CD4-positive, alpha-beta T cell treated with Interleukin-15 for 1 hour (primary cell): ENCODE measurements at regions not wholly inside any gene's neighbourhood (a gene's known extent, or its start where the extent isn't known, plus 50 kb on each side); places are given as distances from the start of the nearest gene placed in this dataset.
"Not testable (repeated sequence)": the region's sequence is repeated elsewhere in the genome, so short reads cannot be mapped to it uniquely, and the experiment has no call there.

Source experiments
- DNase-seq: peaks from one replicate; pipeline ENCODE4 v3.0.0-alpha.2; 2020

GRCh38 chr9:78879324-78880100 lies 582.6 kb downstream of the PSAT1 start:
- no peak for DNase-seq

- no peak for DNase-seq
Measured at GRCh38 chr9:78881295-78881694, 584.4 kb downstream of the PSAT1 start.

DNA sequence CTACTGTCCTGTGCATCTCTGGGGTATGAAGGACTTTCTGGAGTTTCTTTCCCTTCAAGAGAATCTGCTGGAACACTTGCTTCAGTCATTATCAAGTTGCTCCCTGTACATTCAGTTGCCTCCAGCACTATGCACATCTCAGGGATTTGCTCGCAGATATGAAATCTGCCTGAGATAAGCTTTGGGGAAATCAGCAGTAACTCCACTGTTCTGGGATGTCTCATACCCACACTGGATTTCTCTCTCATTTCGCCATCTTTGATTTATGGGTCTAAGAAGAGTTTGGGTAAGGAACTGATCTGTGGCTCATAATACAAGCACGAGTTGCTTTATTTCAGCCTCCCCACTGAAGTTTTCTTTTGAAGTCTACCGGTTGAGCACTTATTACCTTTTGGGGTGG lies 585.6 kb downstream of the PSAT1 start:
- no peak for DNase-seq

DNA sequence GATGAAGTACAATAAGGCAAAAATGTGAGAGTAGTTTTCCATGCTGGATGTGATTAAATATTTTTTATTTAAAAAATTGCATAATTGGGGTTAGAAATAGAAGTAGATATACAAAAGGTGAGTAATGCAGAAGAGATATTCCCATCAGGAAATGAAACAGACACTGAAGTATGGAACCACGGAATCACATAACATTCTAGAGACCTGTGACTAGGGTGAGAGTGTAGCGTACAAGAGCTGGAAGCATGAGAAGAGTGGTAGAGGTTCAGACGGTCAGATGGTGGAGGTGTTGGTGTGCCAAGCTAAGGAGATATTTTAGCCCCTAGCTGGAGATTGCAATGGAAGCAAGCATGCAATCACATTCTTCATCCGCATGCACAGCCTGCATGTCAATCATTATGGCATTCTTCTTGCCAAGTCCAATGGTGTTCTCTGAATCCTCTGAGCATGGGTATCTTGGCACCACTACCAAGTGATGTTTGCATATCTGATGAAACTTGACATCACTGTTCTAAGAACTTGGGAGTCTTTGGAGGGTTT lies 587.8 kb downstream of the PSAT1 start:
- no peak for DNase-seq

GRCh38 chr9:78892182-78892581 lies 595.3 kb downstream of the PSAT1 start:
- DNase-seq, result no peak

- no peak for DNase-seq
Measured at GRCh38 chr9:78892769-78893168, 595.8 kb downstream of the PSAT1 start.

DNA sequence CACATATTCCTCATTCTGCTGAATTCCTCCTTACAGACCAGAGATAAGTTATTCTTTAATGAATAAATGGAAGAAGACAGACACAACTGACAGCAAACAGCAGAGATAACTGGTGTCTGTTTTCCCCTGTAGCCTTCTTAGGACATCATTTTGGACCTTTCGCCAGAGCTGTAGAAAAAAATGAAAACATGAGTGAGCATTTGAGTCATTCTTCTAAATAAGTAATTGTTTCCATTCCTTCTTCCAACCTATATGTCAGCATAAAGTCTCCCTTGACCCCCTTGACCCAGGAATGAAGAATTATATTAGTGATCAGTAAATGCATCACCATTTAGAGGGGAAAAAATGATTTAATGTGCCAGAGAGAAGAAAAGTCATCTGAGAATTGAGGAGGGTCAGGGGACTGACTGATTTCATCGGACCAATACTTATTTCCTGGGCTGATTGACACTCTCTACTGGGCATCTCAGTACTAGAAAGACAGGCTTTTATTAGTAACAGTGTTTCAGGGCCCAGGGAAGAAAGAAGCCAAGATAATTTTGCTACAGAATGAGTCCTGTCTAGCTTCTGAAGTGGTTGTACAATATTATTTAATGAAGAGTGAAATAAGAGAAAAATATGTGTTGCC lies 597.0 kb downstream of the PSAT1 start:
- DNase-seq, result no peak

GRCh38 chr9:78896479-78896878 lies 599.6 kb downstream of the PSAT1 start:
- no peak for DNase-seq

- no peak for DNase-seq
Measured at GRCh38 chr9:78898234-78898633, 601.3 kb downstream of the PSAT1 start.

DNA sequence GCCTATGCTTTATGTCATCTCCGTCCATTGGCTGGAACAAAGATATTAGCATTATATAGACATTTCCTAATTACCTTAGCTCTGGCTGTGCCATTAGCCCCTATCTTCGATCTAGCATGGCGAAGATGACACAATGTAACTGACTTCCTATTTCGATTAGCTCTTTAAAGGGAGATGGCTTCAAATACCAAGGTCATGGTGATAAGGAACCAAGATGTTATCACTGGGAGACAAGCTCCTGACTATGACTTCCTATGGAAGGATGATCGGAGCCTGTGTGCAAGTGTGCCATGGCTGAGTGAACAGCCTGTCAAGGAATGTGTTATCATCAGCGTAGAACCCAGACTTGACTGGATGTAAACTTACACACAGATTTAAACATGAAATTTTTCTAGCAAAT lies 602.1 kb downstream of the PSAT1 start:
- DNase-seq, result no peak

- no peak for DNase-seq
Measured at GRCh38 chr9:78900500-78900899, 603.6 kb downstream of the PSAT1 start.

GRCh38 chr9:78902051-78902450 lies 605.1 kb downstream of the PSAT1 start:
- DNase-seq, result no peak

- DNase-seq, result no peak
Measured at GRCh38 chr9:78903581-78903980, 606.7 kb downstream of the PSAT1 start.

- no peak for DNase-seq
Measured at GRCh38 chr9:78904686-78905085, 607.8 kb downstream of the PSAT1 start.

GRCh38 chr9:78905387-78905786 lies 608.5 kb downstream of the PSAT1 start:
- no peak for DNase-seq

DNA sequence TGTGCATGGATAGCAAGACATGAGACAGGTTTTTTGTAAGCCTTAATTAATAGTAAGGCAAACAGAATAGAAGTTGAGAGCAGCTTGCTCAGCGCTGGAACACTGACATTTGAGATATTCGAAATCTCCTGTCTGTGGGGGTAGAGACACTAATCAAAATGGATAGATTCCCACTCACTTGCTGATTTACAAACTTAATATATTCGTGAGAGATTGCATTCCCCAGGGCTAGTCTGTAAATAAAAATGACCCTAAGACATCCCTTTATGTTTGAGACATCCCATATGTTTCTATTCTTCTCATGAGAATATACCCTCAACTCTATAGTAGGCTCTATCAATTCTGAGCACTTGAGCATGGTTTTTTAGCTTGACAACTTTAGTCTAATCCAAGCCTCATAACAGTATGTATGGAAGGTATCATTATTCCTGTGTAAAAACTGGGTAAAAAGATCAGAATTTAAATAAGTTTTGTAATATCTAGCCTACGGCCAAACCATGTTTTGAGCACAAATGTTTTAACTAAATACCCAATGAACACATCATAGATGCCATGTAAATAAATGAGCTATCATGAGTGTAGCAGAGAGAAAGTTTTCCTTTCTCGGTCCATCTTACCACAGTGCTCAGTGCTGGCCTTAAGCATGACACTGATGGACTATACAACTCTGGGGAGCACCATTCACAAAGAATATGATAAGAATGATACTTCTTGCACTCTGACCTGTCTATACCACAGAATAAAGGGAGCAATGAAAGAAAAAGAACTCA lies 609.2 kb downstream of the PSAT1 start:
- no peak for DNase-seq

DNA sequence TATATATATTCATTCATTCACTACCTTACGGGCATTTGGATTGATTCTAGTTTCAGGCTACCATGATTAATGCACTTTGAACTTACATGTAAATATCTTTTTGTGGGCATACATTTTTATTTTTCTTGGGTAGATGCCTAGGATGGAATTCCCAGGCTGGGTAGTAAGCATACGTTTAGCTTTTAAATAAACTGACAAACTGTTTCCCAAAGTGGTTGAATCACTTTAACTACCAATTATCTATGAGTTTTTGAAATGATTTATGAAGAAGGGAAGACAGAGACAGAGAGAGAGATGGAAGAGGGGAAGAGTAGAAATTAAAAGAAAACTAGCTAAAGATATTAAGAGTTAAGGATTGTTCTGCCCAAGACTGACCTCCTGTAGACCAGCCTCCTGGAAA lies 612.6 kb downstream of the PSAT1 start:
- DNase-seq, result no peak

- not testable (repeated sequence) for DNase-seq
Measured at GRCh38 chr9:78916884-78917283, 620.0 kb downstream of the PSAT1 start.

GRCh38 chr9:78918976-78919375 lies 622.1 kb downstream of the PSAT1 start:
- no peak for DNase-seq

DNA sequence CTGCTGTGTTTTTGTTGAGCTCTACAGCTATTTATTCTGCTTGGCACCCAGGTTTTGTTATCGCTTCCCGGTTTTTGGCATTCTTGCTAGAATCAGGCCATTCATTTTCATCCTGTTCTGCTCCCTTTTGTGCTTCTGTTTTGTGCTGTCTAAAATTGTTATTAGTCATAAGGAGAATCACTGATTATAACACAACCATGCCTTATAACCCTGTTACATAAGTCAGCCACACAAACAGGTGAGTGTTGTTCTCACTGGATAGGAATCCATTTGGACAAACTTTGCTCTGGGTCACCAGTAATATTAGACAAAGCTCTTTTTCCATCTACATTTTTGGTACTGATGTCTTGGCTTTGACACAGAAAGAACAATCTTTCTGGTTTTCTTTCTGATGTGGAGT lies 622.8 kb downstream of the PSAT1 start:
- no peak for DNase-seq

DNA sequence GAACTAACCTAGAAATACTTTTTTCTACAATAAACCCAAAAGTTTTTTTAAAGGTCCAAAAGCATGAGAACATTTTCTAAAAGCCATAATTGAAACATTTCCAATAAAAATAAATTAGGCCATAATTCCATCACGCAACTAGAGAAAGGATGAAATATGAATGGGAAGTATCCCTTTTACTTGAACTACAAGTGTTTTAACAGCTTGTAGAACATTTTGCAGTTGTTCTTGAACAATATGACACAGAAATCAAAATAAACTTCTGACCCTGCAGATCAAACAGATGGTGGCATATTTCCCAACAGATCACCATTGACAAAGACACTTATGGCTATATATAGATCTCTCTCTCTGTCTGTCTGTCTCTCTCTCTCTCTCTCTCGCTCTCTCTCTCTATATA lies 624.4 kb downstream of the PSAT1 start:
- DNase-seq, result no peak

- no peak for DNase-seq
Measured at GRCh38 chr9:78923966-78924659, 627.2 kb downstream of the PSAT1 start.
